ENCODE measurements at regions not wholly inside any gene's neighbourhood (a gene's known extent, or its start where the extent isn't known, plus 50 kb on each side); places are given as distances from the start of the nearest gene placed in this dataset.

DNA sequence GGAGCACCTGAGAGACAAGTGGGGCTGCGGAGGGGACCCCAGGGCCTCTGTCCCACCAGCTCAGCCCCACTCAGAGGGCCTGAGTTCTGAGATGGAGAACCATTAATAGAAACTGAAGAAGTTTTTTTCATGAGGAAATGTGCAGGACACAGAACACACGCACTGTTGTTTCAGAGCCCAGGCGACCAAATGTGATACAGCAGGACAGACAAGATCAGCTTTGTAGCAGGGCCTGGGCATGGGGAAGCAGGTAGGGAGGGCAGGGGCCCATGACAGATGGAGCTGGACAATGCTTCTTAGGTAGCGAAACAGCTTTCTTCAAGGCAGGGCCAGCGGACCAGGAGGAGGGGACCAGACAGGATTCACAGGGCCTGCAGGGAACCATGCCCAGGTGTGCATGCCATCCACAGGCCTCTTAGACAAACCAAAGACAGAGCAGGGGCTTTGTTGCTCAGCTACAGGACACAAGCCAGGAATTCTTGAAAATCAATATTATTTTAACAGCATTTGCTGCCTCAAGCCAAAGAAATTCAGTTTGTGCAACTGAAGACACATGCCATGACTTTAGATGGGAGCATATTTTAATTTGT is 252.8 kb upstream of the GYPC start:
- no peak for DNase-seq (ENCODE audit: low read depth)

DNA sequence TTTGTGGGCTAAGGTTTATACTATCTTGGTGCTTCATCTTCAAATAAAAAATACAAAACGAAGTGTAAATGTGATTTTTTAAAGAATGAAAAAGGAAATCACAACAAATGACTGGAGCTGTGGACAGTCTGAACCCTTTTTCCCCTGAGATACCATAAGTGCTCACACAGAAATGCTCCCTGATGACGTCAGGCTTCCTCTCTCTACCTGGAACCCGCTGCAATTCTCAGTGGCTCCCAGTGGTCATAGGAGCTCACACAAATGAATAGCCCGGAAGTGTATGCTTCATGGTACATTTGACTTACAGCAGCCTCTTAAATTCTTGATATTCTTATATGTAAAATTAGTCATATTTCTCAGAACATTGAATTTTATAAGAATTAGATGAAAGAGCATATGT is 249.7 kb upstream of the GYPC start:
- no peak for DNase-seq (ENCODE audit: low read depth)

- DNase-seq (ENCODE audit: low read depth), result no peak
Observed at GRCh38 chr2:126408671-126409070, 247.3 kb upstream of the GYPC start.

- DNase-seq (ENCODE audit: low read depth), result no peak
Observed at GRCh38 chr2:126409850-126410249, 246.1 kb upstream of the GYPC start.

- DNase-seq (ENCODE audit: low read depth), result no peak
Observed at GRCh38 chr2:126413079-126413478, 242.9 kb upstream of the GYPC start.

DNA sequence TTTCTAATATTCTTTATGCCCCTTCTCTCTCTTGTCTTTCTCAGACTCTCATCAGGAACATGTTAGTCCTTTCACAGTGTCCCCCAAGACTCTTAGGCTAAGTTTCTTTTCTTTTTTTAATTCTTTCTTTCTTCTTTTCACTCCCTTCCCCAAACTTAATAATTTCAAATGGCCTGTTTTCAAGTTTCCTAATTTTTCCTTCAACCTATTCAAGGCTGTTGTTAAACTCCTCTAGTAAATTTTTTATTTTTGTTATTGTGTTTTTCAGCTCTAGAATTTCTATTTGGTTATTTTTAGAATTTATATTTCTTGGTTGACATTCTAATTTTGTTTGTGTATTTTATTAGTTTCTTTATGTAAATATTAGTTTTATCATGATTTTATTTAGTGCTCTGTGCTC is 236.6 kb upstream of the GYPC start:
- no peak for DNase-seq (ENCODE audit: low read depth)

DNA sequence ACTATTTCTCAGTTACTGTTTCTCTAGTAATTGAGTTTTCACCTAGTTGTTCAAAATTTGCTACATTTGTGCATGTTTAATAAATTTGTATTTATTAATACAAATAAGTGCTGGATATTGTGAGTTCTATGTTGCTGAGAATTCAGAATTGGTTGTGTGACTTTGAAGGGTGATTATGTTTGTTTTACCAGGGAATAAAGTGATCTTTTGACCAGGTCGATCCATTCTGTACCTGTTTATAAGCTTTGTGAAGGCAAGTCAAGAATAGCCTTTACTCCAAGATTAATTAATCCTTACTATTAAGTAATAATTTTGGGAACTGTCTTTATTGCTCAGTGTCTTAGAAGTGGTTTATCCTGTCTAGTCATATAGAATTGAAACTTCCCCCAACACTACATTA is 230.0 kb upstream of the GYPC start:
- no peak for DNase-seq (ENCODE audit: low read depth)

DNA sequence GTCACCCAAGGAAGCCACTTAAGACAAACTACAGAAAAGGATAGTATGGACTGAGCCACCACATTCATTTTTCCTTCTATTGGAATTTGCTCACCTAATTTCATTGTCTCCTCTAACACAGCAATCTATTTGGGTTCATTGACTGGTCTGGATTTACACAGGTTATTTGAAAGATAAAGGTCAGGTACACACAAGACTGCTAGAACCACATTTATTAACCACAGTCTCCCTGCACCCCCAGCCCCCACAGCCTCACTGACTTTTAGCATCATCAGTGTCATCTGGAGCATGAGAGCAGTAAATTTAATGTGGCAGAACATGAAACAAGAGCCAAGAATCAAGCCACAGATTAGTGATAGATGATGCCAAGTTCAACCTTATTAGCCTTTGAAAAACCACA is 226.9 kb upstream of the GYPC start:
- no peak for DNase-seq (ENCODE audit: low read depth)

DNA sequence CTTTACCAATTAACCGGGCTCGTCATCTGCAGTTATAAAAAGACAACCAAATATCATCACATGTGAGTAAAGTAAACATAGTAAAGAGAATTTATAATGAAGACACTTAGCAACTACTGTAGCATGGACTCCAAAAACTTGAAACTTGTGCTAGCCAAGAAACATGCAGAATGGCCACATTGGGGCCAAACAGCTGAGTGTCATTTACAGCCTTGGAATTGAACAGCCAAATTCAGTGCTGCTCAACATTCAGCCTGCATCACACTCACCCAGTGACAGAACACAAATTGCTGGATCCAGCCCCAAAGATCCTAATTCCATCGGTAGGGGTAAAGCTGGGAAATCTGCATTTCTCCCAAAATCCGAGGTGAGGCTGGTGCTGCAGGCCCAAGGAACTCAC is 224.8 kb upstream of the GYPC start:
- no peak for DNase-seq (ENCODE audit: low read depth)

DNA sequence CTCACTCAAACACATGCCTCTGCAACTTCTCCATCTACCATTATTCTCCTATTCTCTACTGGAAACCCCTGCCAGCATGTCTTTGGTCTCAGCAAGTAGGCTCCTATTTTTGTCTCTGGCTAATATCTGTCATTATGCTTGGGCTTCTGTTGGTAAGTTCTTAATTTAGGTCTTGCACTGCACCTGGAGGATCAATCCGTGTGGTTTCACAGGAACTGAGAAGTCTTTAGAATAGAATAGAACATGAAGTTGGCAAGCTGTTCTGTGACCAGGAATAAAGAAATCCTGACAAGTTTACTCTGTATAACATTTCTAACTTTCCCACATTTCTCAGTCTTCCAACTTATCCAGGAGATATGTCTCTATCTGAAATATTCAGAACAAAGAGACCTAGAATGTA is 219.5 kb upstream of the GYPC start:
- DNase-seq (ENCODE audit: low read depth), result no peak

GRCh38 chr2:126437016-126437415 is 218.9 kb upstream of the GYPC start:
- no peak for DNase-seq (ENCODE audit: low read depth)

DNA sequence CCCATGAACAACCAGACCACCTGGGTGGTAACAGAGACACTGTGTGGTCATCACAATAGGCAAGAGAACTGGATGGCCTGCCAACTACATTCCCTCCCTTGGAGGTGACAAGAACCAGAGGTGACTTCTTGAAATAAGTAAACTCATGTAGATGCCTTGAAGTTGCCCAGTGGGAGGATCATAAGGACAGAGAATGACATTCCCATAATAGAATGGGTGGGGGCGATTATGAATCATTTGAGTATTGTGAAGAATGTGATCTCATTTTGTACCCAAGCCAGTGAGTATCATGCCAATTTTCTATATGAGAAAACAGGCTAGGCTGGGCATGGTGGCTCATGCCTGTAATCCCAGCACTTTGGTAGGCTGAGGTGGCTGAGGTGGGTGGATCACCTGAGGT is 211.4 kb upstream of the GYPC start:
- no peak for DNase-seq (ENCODE audit: low read depth)

- no peak for DNase-seq (ENCODE audit: low read depth)
Observed at GRCh38 chr2:126446106-126446695, 209.8 kb upstream of the GYPC start.

DNA sequence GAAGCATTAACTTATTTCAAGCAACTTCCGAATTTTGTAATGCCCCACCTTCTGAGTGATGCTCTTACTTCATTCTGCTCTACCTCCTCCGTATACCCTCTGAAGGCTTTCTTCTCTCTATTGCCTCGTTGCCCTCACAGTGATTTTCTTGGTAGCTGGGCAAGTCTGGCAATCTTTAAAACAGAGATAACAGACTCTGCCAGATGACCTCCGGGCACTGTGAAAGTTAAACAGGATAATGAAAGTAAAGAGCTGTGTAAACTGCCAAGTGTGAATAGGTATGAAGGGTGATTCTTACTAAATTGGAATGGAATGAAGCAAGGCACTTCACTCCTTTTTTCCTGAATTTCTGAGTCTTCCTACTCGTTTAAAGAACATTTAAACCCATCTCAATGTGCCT is 207.3 kb upstream of the GYPC start:
- DNase-seq (ENCODE audit: low read depth), result no peak

DNA sequence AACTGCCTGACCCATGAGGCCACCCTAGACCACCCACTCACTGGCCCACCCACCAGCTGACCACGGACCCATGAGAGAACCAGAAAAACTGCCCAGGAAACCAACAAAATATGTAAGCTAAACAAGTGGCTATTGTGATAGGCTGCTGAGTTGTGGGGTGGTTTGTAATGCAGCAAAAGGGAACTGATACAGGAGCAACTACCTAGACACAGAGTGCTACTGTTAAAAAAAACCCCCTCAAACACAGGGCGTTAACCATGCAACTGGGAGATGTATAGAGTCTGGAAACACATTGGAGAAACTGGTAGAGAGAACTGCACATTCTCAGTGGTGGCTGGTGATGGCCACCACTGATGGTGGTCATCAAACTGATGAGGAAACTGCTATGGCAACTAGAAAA is 206.3 kb upstream of the GYPC start:
- no peak for DNase-seq (ENCODE audit: low read depth)

- DNase-seq (ENCODE audit: low read depth), result no peak
Observed at GRCh38 chr2:126463892-126464674, 191.9 kb upstream of the GYPC start.

- no peak for DNase-seq (ENCODE audit: low read depth)
Observed at GRCh38 chr2:126467367-126468054, 188.4 kb upstream of the GYPC start.

- no peak for DNase-seq (ENCODE audit: low read depth)
Observed at GRCh38 chr2:126475031-126475430, 180.9 kb upstream of the GYPC start.

DNA sequence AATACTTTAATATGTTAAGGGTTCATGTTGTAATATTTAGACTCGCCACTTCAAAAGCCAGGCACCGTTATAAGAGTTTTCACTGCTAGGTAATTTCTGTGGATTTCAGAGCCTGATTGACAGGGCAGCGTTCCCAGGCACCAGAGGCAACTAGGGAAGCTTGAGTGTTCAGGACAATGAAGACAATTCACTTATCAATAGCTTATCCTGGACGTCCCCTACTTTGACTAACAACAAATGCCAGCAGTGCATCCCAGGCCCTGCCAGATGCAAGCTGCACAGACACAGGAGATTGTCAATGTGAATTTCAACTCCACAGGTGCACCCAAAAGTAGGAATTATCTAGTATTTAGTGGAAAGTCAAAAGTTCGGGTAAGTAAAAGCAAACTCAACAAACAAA is 179.3 kb upstream of the GYPC start:
- DNase-seq (ENCODE audit: low read depth), result no peak

- DNase-seq (ENCODE audit: low read depth), result no peak
Observed at GRCh38 chr2:126480033-126480432, 175.9 kb upstream of the GYPC start.

DNA sequence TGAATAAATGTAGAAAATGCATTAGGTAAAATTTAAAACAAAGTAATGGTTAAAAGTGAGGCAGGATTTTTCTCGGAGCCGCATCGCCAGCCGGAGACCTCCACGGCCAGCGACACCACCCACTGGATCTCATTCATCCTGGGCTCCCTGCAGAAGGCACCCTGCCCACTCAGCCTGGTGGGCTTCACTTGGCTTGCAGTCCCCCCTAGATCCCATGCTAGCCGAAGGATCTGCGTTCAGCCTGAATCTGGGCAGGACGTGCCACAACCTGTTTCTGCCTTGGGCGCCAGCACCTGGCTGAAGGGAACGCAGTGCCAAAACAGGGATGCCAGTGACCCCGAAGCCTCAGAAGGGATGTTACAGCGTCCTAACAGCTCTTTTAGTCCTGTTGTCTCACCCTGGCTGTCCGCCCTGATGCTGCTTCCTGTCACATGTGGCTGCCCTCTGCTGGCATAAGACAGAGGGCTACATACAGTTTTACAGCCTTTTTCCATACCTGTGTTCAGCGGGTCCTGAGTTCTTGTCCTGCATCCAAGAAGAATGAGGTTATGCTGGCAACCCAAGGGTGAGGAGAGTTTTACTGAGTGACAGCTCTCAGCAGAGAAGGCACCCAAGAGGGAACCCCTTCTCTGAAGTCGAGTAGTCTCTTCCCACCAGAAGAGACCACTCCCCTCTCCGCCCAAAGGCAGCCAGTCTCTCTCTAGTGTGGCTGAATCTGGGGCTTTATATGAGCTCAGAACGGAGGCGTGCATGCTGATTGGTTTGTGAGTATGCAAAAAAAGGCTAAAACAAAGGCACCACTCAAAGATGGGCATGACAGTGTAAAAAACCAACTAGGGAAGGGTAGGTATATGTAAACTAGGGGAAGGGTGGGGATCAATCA is 173.1 kb upstream of the GYPC start:
- no peak for DNase-seq (ENCODE audit: low read depth)

GRCh38 chr2:126494593-126494992 is 161.4 kb upstream of the GYPC start:
- no peak for DNase-seq (ENCODE audit: low read depth)
